Cardiac muscle cell (in vitro differentiated cells and primary cell): ENCODE measurements at regions not wholly inside any gene's neighbourhood (a gene's known extent, or its start where the extent isn't known, plus 50 kb on each side); places are given as distances from the start of the nearest gene placed in this dataset.
A peak's percentile ranks its signal among the peaks of the same experiment; 100 is the strongest.

ENCODE experiments used
- DNase-seq, 2 donors: peaks; one replicate each; pipeline versions ENCODE4 v3.0.0 to v3.0.0-alpha.2; 2010 to 2017; ENCODE audit warnings: low read depth in 1 of 2, low spot score in 1 of 2
- H3K27ac ChIP-seq: fragments of 200-600 bp; sonication (generic); 2 replicates; pipeline ENCODE4 v1.5.1; 2016
- H3K27me3 ChIP-seq: fragments of 200-600 bp; sonication (generic); 2 replicates; pipeline ENCODE4 v1.6.0; 2016; ENCODE audit warnings: control low read depth
- H3K36me3 ChIP-seq: fragments of 200-600 bp; sonication (generic); 2 replicates; pipeline ENCODE4 v1.5.1; 2016; ENCODE audit warnings: control low read depth
- H3K4me1 ChIP-seq: fragments of 200-600 bp; sonication (generic); 2 replicates; pipeline ENCODE4 v1.8.1; 2017; ENCODE audit warnings: low read depth, mild to moderate bottlenecking, mixed run types
- H3K4me3 ChIP-seq: fragments of 200-600 bp; sonication (generic); 2 replicates; pipeline ENCODE4 v1.5.1; 2016; ENCODE audit warnings: mild to moderate bottlenecking
- H3K9me3 ChIP-seq: fragments of 200-600 bp; sonication (generic); 2 replicates; pipeline ENCODE4 v1.5.1; 2017; ENCODE audit warnings: low read depth, mild to moderate bottlenecking, control low read depth
- TF ChIP-seq, protein P1 (sequence below): IDR thresholded peaks from 2 replicates; pipeline ENCODE4 v1.5.1; 2012; ENCODE audit warnings: low read depth, mild to moderate bottlenecking, low read length

- Histone ChIP-seq H3K27ac (no peak overlapping the region), H3K27me3 (peaks cover 10% of the 10 kb centered on the region), H3K9me3 (no peaks in the 10 kb centered on the region), H3K4me3 (no peak overlapping the region), H3K4me1 (no peaks in the 10 kb centered on the region), H3K36me3 (no peaks in the 10 kb centered on the region)
- TF ChIP-seq, protein P1, sequence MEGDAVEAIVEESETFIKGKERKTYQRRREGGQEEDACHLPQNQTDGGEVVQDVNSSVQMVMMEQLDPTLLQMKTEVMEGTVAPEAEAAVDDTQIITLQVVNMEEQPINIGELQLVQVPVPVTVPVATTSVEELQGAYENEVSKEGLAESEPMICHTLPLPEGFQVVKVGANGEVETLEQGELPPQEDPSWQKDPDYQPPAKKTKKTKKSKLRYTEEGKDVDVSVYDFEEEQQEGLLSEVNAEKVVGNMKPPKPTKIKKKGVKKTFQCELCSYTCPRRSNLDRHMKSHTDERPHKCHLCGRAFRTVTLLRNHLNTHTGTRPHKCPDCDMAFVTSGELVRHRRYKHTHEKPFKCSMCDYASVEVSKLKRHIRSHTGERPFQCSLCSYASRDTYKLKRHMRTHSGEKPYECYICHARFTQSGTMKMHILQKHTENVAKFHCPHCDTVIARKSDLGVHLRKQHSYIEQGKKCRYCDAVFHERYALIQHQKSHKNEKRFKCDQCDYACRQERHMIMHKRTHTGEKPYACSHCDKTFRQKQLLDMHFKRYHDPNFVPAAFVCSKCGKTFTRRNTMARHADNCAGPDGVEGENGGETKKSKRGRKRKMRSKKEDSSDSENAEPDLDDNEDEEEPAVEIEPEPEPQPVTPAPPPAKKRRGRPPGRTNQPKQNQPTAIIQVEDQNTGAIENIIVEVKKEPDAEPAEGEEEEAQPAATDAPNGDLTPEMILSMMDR: no peak
- no peak for DNase-seq
Observed at GRCh38 chr11:64498136-64498535, 57.6 kb upstream of the SLC22A11 start.

DNA sequence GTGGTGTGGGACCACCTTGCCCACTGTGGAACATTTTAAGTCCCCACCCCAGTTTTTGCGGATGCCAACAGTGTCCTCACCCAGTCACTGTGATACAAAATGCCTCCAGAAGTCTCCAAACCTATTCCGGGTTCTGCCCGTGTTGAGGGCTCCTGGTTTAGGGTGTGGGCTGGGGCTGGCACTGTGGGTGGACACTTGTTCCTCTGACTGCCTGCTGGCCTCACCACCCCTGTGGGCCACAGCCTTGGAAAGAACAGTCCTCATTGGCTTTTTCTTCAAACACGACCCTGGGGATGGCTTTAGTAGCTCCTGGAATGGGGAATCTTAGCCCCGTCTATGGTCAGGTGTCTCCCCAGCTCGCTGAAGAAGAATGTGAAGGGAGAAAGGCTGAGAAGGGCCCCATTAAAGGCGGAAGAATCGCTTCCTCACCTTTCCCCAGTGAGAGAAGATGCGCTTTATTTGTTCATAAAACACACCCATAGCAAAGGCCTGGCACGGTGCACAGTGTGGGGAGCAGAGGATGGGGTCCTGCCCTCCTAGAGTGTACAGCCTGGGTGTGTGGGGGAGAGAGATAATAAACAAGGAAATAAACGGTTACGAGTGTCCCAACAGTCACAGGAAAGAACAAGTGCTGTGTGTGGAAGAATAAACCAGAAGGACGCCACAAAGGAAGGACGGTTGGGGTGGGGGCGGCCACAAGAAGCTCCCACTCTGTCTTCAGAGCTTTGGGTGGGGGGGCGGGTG is 56.3 kb upstream of the SLC22A11 start:
- Histone ChIP-seq H3K4me3 (no peak overlapping the region), H3K27ac (no peak overlapping the region), H3K9me3 (no peaks in the 10 kb centered on the region), H3K36me3 (no peaks in the 10 kb centered on the region), H3K4me1 (no peaks in the 10 kb centered on the region), H3K27me3 (peaks cover 8% of the 10 kb centered on the region)
- no peak for DNase-seq
- TF ChIP-seq, protein P1: no peak

DNA sequence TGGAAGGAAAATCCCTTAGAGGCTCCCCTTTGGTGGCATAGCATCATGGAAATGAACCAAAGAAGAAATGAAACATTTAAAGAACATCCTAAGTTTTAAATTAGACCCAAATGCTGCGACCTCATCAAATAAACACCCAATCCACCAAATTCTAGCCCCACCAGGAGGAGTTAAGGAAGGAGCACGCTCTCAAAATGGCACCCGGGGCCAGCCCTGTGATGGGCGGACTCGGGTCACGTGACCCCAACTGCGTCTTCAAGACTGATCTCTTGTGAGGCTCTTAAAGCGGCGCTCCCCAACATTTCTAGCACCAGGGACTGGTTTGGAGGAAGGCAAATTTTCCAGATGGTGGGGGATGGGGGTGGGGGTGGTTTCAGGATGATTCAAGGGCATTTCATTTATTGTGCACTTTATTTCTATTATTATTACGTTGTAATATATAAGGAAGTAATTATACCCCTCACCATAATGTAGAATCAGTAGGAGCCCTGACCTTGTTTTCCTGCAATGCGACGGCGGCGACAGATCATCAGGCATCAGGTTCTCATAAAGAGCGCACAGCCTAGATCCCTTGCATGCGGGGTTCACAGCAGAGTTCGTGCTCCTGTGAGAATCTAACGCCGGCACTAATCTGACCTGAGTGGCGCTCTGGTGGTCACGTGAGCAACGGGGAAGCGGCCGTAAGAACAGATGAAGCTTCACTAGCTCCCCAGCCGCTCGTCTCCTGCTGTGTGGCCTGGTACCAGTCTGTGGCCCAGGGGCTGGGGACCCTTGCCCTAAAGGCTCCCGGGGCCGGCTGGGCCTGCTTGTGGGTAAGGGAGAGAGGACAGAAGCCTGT is 55.3 kb upstream of the SLC22A11 start:
- no peaks in the 10 kb centered on the region for H3K9me3 ChIP-seq
- no peaks in the 10 kb centered on the region for H3K36me3 ChIP-seq
- no peak for DNase-seq
- TF ChIP-seq, protein P1: no peak
- peaks cover 5% of the 10 kb centered on the region for H3K27me3 ChIP-seq
- H3K4me1 ChIP-seq: no peaks in the 10 kb centered on the region
- no peak overlapping the region for H3K27ac ChIP-seq
- H3K4me3 ChIP-seq: no peak overlapping the region

DNA sequence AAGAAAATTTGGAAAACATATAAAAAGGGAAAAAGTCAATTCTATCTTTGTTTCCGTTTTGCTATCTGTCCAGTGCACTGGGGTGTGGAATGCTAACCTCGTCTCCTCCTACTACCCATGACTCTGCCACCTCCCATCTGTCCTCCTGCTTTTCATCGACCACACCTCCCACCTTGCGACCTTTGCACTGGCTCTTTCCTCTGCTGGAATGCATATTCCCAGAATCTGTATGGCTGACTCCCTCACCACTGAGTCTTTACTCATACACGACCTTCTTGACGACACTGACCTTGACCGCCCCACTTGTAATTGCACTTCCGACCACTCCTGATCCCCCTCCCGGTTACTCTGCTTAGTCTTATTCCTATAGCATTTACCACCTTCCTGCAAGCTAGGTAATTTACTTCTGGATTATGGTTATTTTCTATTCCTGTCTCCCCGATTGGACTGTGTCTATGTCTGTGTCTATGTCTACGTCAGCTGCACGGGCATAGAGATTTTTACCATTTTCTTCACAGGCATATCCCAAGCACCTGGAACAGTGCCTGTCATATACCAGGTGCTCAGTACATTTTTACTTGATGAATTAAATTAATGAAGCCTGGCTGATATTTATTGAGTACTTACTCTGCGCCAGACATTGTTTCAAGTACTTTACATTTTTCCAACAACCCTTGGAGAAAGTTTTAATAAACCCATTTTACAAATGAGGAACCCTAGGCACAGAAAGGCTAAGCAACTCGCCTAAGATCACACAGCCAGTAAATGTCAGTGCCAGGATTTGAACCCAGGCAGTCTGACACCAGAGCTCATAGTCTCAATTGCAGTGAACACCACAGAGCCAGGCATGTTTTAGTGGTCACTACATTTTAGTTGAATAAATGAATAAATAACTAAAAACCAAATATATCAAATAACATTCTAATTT is 54.0 kb upstream of the SLC22A11 start:
- Histone ChIP-seq H3K27ac (no peak overlapping the region), H3K36me3 (no peaks in the 10 kb centered on the region), H3K9me3 (no peaks in the 10 kb centered on the region), H3K4me1 (no peaks in the 10 kb centered on the region), H3K27me3 (peaks cover 8% of the 10 kb centered on the region), H3K4me3 (no peak overlapping the region)
- DNase-seq: peak in 1 of 2 donors; percentile 25
- TF ChIP-seq, protein P1: no peak

DNA sequence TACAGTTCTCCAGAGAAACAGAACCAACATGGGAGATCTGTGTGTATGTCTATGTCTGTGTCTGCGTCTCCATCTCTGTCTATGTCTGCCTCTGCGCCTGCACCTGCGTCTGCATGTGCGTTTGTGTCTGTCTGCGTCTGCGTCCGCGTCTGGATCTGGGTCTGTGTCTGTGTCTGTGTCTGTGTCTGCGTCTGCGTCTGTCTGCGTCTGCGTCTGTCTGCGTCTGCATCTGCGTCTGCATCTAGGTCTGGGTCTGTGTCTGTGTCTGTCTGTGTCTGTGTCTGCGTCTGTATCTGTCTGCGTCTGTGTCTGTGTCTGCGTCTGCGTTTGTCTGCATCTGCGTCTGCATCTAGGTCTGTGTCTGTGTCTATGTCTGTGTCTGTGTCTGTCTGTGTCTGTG is 53.1 kb upstream of the SLC22A11 start:
- Histone ChIP-seq H3K4me3 (no peak overlapping the region), H3K36me3 (no peaks in the 10 kb centered on the region), H3K27me3 (peaks cover 8% of the 10 kb centered on the region), H3K9me3 (no peaks in the 10 kb centered on the region), H3K27ac (no peak overlapping the region), H3K4me1 (no peaks in the 10 kb centered on the region)
- no peak for DNase-seq
- TF ChIP-seq, protein P1: no peak
